Uterus (tissue), 3 donors: ENCODE measurements at regions not wholly inside any gene's neighbourhood (a gene's known extent, or its start where the extent isn't known, plus 50 kb on each side); places are given as distances from the start of the nearest gene placed in this dataset.

Experiments
- DNase-seq, 2 donors: peaks; one replicate each; pipeline ENCODE4 v3.0.0-alpha.2; 2019 to 2020
- H3K27ac ChIP-seq, 2 donors: fragments of 200-600 bp; sonication (generic); 1 replicate in 1 of 2; 2 replicates in 1 of 2; pipeline ENCODE4 v1.5.1; 2016 to 2018
- H3K27me3 ChIP-seq, 2 donors: fragments of 200-600 bp; sonication (generic); one replicate each; pipeline ENCODE4 v1.5.1; 2018 to 2019; ENCODE audit warnings: control low read depth in 1 of 2
- H3K36me3 ChIP-seq, 2 donors: fragments of 200-600 bp; sonication (generic); one replicate each; pipeline ENCODE4 v1.5.1; 2019; ENCODE audit warnings: control low read depth in 1 of 2
- H3K4me1 ChIP-seq, 2 donors: fragments of 200-600 bp; sonication (generic); one replicate each; pipeline ENCODE4 v1.5.1; 2018 to 2019; ENCODE audit warnings: control low read depth in 1 of 2
- H3K4me3 ChIP-seq, 2 donors: fragments of 200-600 bp; sonication (generic); 1 replicate in 1 of 2; 2 replicates in 1 of 2; pipeline ENCODE4 v1.5.1; 2018 to 2019; ENCODE audit warnings: mild to moderate bottlenecking in 1 of 2
- H3K9me3 ChIP-seq, 2 donors: fragments of 200-600 bp; sonication (generic); one replicate each; pipeline ENCODE4 v1.5.1; 2019; ENCODE audit warnings: control low read depth in 1 of 2
- POLR2A ChIP-seq, 2 donors: fragments of 450-650 bp; IDR thresholded peaks; one replicate each; pipeline ENCODE4 v1.6.1; 2016; ENCODE audit warnings: antibody characterized with exemption in 2 of 2, mild to moderate bottlenecking in 1 of 2, moderate library complexity in 1 of 2
- intact Hi-C: fragments of 100-400 bp; cut with DNase I; formaldehyde crosslinking; loops from one replicate; pipeline ENCODE4 v1.15.1; 2023; ENCODE audit warnings: low total_unique reads
- TF ChIP-seq, protein P1 (sequence below), 4 experiments: fragments of 200-600 bp in 2 of 4; fragments of 450-650 bp in 2 of 4; sonication (generic) in 2 of 4; IDR thresholded peaks; one replicate each; pipeline ENCODE4 v1.5.1; 2016 to 2019; ENCODE audit warnings: antibody characterized with exemption in 4 of 4, mild to moderate bottlenecking in 2 of 4, moderate library complexity in 1 of 4
- donor health status: DM: yes; HTN: yes; CAD: no.

DNA sequence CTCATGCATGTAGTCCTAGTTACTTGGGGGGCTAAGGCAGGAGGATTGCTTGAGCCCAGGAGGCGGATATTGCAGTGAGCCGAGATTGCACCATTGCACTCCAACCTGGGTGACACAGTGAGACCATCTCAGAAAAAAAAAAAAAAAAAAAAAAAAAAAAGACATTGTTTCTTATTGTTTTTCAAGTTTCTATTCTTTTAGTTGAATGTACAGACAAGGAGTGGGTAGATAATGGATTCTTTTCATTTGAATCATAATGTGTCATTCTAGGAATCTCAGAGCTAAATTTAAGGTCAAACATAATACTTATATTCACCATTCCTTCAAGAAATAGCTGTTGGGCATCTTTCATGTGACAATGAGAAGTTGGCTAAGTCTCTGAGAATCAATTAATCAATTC lies 157.0 kb upstream of the C21orf91 start:
- Histone ChIP-seq H3K27me3 (no peaks in the 10 kb centered on the region), H3K4me3 (no peak overlapping the region), H3K9me3 (no peaks in the 10 kb centered on the region), H3K36me3 (no peaks in the 10 kb centered on the region), H3K27ac (no peak overlapping the region), H3K4me1 (no peaks in the 10 kb centered on the region)
- intact Hi-C loops, result no loop called here
- TF ChIP-seq, protein P1, sequence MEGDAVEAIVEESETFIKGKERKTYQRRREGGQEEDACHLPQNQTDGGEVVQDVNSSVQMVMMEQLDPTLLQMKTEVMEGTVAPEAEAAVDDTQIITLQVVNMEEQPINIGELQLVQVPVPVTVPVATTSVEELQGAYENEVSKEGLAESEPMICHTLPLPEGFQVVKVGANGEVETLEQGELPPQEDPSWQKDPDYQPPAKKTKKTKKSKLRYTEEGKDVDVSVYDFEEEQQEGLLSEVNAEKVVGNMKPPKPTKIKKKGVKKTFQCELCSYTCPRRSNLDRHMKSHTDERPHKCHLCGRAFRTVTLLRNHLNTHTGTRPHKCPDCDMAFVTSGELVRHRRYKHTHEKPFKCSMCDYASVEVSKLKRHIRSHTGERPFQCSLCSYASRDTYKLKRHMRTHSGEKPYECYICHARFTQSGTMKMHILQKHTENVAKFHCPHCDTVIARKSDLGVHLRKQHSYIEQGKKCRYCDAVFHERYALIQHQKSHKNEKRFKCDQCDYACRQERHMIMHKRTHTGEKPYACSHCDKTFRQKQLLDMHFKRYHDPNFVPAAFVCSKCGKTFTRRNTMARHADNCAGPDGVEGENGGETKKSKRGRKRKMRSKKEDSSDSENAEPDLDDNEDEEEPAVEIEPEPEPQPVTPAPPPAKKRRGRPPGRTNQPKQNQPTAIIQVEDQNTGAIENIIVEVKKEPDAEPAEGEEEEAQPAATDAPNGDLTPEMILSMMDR (IDR thresholded peaks at IDR 0.05), result no peak
- TF ChIP-seq POLR2A (IDR thresholded peaks at IDR 0.05), result no peak
- no peak for DNase-seq

DNA sequence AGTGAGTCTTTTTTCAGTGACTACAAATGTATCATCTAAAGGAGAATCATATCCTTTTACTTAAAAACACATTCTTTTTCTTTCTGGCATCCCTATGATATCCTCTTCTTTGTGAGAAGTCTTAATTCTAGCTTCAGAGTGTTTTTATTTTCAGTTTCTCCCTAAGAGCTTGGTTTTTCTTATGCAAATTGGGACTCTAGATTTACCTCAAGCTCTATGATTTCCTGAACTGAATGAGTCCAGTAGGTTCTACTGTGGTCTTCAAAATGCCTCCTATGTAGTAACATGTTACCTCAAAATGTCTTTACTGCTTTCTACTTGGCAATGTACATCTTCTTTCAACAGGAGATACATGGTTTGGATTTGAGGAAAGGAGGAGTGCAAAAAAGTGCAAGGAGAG lies 148.2 kb upstream of the C21orf91 start:
- peaks cover 0 to 3% of the 10 kb centered on the region in 2 donors for H3K36me3 ChIP-seq
- no peak for DNase-seq

DNA sequence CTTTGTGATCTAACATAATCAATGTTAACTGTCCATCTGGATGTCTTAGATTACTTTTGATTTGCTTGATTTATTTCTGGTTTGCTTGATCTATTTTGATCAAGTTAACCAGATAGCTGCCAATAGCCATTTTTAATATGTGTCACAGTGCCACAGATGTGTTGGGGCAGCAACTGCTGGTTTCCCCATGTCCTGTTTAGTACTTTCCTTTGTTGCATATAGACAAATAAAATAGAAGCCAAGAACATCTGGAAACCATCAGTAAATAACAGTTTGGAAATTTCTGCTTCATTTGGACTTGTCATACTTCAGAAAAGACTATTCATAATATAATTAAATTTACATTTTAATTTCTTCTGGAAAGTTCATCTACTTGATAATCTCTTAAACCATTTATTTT lies 145.6 kb upstream of the C21orf91 start:
- intact Hi-C loops, result no loop called here
- H3K36me3 ChIP-seq, result peaks cover 0 to 3% of the 10 kb centered on the region in 2 donors
- no peaks in the 10 kb centered on the region for H3K27me3 ChIP-seq
- no peak for DNase-seq
- no peak overlapping the region for H3K4me3 ChIP-seq
- no peaks in the 10 kb centered on the region for H3K9me3 ChIP-seq
- TF ChIP-seq, protein P1 (IDR thresholded peaks at IDR 0.05), result no peak
- no peak for TF ChIP-seq POLR2A (IDR thresholded peaks at IDR 0.05)
- H3K27ac ChIP-seq, result no peak overlapping the region
- H3K4me1 ChIP-seq, result no peaks in the 10 kb centered on the region

More for the DNA sequence above, 148.2 kb upstream of the C21orf91 start:
- TF ChIP-seq, protein P1 (IDR thresholded peaks at IDR 0.05), result no peak
- TF ChIP-seq POLR2A (IDR thresholded peaks at IDR 0.05), result no peak
- H3K27ac ChIP-seq, result no peak overlapping the region
- H3K4me3 ChIP-seq, result no peak overlapping the region
- no peaks in the 10 kb centered on the region for H3K9me3 ChIP-seq
- no peaks in the 10 kb centered on the region for H3K4me1 ChIP-seq
- no peaks in the 10 kb centered on the region for H3K27me3 ChIP-seq
- intact Hi-C loops, result no loop called here

DNA sequence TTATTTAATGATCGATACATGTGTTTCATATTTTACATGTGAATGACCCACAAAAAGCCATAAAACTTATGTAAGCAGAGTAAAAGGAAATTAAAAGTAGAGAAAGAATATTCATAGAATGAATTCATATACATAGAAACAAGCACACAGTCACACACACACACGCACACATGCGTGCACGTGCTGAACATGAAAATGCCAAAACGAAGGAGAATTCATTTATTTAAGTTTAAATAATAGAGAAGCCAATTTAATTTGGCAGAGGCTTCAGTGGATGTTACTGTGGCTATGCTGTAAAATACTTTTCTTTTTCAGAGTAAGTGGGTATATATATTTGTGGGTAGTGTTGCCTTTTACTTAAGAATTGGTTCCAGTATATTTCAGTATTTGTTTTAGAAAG lies 145.0 kb upstream of the C21orf91 start:
- DNase-seq, result no peak

DNA sequence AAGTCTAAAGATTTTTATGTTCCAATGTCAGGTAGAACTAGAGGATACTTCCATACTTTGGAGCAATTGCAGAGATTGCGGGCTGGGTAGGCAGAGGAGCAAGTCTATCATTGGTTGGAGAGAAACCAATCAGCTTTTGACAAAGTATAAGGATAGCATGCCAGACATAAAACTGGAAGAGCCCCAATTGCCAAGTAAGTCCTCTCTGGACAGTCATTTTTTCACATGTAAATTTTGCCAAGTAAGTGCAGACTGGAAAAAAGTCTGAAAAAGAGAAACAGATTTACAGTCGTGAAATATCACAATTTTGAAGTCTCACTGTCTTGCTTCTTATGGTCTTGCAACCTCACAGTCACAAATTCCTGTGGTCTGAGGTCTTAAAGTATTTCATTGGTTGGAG lies 131.4 kb upstream of the C21orf91 start:
- no peaks in the 10 kb centered on the region for H3K36me3 ChIP-seq
- no peak overlapping the region for H3K4me3 ChIP-seq
- no peak for DNase-seq
- intact Hi-C loops, result no loop called here
- no peaks in the 10 kb centered on the region for H3K27me3 ChIP-seq
- TF ChIP-seq, protein P1 (IDR thresholded peaks at IDR 0.05), result no peak
- TF ChIP-seq POLR2A (IDR thresholded peaks at IDR 0.05), result no peak
- H3K4me1 ChIP-seq, result no peaks in the 10 kb centered on the region
- no peak overlapping the region for H3K27ac ChIP-seq
- H3K9me3 ChIP-seq, result no peaks in the 10 kb centered on the region

More for the DNA sequence above, 145.0 kb upstream of the C21orf91 start:
- peaks cover 0 to 3% of the 10 kb centered on the region in 2 donors for H3K36me3 ChIP-seq
- H3K27ac ChIP-seq, result no peak overlapping the region
- no peaks in the 10 kb centered on the region for H3K27me3 ChIP-seq
- intact Hi-C loops, result no loop called here
- TF ChIP-seq, protein P1 (IDR thresholded peaks at IDR 0.05), result no peak
- TF ChIP-seq POLR2A (IDR thresholded peaks at IDR 0.05), result no peak
- H3K4me3 ChIP-seq, result no peak overlapping the region
- no peaks in the 10 kb centered on the region for H3K9me3 ChIP-seq
- H3K4me1 ChIP-seq, result no peaks in the 10 kb centered on the region
